Glomerular visceral epithelial cell (primary cell): ENCODE measurements at regions not wholly inside any gene's neighbourhood (a gene's known extent, or its start where the extent isn't known, plus 50 kb on each side); places are given as distances from the start of the nearest gene placed in this dataset.
"Not testable (repeated sequence)": the region's sequence is repeated elsewhere in the genome, so short reads cannot be mapped to it uniquely, and the experiment has no call there.

ENCODE experiments used
- DNase-seq: peaks from one replicate; pipeline ENCODE4 v3.0.0-alpha.2; 2016; ENCODE audit errors: extremely low spot score

DNA sequence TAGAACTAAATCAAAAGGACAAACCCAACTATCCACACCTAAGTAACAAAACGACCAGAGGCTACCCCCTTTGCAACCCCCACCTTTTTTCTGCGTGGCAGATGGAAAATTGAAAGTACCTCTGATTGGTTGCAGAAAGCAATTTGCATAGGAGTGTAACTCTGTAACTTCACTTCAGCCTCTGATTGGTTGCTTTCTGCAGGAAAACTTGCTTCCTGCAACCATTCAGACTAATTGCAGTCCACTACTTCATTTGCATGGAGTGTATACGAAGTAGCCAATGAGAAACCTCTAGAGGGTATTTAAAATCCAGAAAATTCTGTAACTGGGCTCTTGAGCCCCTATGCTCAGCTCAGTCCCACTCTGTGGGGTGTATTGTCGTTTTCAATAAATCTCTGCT lies 129.1 kb upstream of the OLIG3 start:
- no peak for DNase-seq

DNA sequence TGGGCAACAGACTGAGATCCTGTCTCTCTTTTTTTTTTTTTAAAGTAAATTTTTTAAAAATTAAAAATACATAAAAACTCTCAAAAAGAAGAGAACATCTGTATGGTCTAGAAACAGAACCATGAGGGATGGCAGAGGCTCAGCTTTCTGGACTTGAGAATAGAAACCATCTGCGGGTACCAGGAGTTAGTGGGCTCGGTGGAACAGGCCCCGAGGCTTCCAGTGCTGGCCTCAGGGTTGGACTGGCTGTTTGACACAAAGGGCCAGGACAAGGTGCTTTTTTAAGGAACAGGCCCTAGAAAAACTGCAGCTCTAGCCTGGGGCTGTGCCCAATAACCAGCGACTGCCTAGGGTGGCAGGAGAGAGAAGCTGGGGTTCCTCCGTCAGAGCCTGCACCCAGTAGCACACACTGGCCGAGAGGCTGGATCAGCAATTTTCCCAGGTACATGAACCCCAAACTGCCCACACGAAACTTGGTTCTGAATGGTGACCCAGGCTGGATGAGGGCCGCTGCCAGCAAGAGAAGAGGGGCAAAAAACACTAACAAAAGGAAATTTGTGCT lies 131.0 kb upstream of the OLIG3 start:
- no peak for DNase-seq

DNA sequence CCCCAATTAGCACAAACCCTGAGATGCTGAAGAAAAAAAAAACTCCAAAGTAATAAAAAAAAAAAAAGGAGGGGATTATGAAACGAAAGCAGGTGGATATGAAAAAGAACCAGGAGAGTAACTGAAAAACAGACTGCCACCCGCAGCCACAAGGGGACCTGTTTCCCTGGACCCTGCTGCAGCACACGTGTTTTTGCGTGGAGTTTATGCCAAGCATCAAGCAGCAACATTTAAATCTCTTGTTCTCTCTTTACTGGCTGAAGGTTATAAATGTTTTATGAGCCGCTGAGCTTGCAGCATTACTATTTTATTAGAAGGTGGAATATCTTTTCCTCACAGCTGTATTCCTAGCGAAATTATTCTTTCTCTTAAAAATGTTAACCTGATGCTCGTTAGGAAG lies 131.6 kb upstream of the OLIG3 start:
- DNase-seq = no peak

DNA sequence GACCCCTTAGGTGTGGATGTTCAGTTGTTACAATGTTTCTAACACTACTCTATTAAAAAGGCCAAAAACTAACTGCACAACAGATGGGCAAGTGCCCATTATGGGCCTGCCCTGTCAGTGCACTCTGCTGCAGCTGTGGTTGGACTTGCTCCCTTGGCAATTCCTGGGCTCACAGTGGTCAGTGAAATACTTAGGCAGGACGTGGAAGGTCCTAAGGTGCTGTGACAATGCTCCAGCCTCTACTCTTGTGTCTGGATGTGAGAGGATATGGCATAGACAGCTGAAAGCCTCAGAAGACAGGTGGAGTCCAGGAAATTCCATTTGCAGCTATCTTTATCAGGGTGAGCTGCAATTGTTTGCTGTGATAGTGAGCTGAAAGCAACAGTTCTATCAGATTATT lies 136.5 kb upstream of the OLIG3 start:
- no peak for DNase-seq

DNA sequence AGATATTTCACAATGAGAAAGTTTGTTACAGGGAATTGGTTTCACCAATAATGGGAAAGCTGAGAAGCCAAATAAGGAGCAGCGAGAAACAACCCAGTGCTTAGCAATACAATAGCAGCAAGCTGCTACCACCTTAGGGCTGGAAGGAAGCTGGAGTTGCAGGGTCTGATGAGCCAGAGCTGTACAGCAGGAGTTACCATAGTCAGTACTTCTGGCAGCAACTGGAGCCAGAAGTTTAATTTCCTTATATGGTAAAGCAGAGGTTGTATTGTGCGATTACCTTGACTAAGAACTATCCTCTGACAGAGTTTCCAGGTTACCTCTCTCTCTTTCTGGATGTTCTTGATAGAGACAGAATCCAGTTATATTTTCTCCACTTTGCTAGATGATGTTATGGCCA lies 137.1 kb upstream of the OLIG3 start:
- no peak for DNase-seq

DNA sequence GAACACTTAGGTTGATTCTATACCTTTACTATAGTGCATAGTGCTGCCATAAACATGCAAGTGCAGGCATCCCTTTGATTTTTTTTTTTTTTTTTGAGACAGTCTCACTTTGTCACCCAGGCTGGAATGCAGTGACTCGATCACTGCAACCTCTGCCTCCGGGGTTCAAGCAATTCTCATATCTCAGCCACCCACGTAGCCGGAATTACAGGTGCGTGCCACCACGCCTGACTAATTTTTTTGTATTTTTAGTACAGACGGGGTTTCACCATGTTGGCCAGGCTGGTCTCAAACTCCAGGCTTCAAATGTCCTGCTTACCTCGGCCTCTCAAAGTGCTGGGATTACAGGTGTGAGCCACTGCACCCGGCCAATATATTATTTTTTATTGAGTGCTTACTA lies 140.0 kb upstream of the OLIG3 start:
- not testable (repeated sequence) for DNase-seq

DNA sequence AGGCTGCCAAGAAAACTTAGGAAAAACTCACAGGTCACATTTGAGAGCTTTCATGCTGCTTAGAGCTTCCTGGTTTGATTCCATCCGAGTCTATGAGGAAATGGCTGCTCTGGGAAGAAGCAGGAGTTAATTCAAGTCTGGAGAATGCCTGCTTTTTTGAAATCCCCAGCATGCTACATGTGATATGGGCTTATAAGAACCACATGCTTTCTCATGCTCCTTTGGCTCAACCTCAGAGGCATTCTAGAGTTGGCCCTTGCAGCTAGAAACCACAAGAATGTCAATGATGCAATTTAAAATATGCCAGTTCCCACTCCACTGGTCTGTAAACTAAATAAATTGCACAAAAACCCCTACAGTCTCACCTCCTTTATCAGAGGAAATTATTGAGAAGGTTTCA lies 142.9 kb upstream of the OLIG3 start:
- peak; percentile 95 for DNase-seq

DNA sequence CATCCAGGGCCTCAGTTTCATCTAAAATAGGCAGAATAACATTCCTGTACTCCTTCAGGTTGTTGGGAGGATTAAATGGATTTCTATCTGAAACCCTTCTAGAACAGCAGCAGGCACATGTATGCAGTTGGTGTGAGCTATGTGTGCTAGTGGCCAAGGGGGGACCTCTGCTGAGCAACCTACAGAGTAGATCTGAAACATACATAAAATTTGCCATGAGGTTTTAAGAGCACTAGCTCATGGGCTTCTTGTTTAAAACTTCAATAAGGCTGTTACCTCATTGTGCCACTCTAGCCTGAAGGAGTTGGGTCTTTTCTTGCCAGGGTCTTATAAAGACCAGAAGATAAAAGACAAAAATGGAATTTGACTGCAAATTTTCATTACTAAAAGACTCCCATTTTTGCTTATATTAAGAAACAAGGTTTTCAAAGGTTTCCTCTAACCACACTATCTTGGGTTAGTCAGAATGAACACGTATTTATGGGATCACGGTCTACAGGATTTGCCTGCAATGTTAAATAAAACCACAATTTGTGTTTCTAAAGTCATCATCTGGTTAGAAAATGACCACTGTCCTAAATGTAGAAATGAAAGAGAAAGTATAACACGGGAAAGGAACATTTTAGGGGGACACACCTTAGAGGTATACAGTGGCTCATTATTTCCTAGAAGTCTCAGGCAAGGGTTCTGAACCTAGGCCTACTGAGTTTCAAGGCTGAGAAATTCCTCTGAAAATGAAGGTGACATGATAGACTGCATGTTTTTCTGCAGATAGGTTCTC lies 144.9 kb upstream of the OLIG3 start:
- peak; percentile 53 for DNase-seq

DNA sequence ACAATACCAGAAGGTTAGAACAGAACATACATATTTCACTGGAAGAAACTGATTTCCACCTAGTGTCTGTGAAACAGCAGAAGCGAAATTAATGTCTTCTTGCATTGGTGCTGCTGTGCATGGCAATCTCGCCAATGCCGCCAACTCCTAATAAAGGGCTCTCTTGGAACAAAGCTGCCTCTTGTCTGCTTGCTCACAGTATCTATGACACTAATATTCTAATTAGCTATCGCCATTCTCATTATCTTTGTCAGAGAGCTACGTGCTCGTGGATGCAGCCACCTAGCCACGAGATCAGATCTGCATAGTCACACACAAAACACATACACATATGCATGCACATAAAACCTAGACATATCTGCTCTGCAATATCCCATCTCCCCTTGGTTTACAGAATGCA lies 145.9 kb upstream of the OLIG3 start:
- no peak for DNase-seq

DNA sequence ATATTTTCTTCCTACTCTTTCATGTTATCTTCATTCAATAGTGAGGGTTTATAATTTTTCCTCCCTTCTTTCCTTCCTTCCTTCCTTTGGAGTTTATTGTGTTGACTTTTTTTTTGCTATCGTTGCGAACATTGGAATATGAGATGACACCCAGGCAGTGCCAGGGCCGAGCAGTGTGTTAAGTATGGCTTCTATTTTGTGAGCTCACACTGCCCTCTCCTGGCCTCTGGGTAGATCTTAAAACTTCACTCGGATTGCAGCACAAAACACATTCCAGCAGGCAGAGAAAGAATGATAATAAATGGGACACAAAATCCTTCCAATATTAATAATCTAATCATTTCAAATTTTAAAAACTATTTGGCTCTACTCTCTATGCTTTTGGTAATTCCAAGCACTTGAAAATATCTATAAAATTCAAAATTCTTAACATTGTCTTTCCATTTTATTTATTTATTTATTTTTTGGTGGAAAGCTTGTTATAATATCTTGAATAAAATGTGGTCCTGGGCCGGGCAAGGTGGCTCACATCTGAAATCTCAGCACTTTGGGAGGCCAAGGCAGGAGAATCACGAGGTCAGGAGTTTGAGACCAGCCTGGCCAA lies 147.4 kb upstream of the OLIG3 start:
- DNase-seq = peak; percentile 73

DNA sequence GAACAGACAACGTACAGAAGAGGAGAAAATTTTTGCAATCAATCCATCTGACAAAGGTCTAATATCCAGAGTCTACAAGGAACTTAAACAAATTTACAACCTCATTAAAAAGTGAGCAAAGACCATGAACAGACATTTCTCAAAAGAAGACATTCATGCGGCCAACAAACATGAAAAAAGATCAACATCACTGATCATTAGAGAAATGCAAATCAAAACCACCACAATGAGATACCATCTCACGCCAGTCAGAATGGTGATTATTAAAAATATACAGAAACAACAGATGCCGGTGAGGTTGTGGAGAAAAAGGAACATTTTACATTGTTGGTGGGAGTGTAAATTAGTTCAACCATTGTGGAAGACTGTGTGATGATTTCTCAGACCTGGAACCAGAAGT lies 149.0 kb upstream of the OLIG3 start:
- not testable (repeated sequence) for DNase-seq

DNA sequence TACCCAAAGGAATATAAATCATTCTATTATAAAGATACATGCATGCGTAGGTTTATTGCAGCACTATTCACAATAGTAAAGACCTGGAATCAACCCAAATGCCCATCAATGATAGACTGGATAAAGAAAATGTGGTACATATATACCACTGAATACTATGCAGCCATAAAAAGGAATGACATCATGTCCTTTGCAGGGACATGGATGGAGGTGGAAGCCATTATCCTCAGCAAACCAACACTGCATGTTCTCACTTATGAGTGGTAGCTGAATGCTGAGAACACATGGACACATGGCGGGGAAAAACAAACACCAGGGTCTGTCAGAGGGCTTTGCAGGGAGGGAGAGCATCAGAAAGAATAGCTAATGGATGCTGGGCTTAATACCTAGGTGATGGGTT lies 149.4 kb upstream of the OLIG3 start:
- not testable (repeated sequence) for DNase-seq

DNA sequence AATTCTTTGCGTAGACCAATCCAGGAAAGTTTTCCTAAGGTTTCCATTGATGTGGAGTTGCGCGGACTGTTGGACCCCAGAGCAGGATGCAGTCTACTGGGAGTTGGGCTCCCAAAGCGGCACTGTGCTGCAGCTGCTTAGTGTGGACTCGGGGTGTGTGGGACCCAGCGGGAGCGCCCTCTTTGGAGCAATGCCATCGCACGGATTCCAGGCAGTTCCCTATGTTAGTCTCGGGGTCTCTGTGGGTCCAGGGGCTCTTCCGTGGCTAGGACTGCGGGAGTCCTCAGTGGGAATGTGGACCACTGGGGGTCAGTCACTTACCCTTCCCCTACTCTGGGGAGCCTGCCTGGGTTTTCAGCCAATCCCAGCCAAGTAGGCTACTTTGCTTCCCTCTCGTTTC lies 151.7 kb upstream of the OLIG3 start:
- no peak for DNase-seq

DNA sequence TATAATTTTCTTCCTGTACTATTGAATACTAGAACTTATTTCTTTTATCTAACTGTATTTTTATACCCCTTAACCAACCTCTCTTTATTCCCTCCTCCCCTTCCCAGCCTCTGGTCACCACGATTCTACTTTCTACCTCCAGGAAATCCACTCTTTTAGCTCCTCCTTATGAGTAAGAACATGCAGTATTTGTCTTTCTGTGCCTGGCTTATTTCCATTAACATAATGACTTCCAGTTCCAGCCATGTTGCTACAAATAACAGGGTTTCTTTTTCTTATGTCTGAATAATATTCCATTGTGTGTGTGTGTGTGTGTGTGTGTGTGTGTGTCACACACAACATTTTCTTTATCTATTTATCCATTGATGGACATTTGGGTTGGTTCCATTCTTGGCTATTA lies 152.3 kb upstream of the OLIG3 start:
- DNase-seq = no peak

DNA sequence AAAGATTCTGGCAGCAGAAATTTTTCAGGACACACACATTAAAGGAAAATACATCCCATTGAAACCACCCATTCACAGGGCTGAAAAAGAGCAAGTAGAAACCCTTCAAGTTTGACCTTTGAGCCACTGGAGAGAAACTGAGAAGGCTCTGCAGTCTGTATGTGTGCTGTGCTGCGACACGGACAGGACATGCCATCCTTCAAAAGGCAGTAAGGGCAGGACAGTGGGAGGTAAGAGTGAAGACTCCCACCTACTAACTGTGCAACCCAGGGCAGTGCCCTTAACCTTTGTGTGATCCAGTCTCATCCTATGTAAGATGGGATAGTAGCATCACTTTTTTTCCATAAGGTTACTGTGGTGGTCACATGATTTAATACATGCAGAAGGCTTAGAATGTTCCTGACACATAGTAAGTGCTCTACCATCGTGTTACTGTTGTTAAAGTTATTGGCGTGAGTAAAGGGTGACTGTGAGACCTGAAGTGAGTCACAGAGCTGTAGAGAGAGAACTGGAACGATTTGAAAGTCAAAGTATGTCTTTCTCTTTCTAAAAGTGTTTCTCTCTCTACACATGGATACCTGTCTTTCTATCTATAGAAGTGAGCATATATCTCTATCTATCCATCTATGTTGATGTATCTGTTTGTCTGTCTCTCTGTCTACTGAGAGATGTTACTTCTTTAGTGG lies 153.7 kb upstream of the OLIG3 start:
- no peak for DNase-seq

DNA sequence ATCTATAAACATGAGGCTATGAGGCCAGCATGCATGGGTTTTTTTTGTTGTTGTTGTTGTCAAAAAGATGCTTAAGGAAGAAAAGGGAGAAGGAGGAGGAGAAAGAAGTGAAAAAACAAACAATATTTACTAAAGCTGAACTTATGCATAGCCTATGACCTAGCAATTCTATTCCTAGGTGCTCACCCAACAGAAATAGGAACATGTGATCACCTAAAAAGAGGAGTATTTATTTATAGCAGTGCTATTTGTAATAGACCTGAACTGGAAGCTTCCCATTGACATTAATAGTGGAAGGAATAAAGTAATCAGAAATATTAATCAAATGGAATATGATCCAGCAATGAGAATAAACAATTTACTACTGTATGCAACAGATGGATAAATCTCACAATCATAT lies 156.5 kb upstream of the OLIG3 start:
- no peak for DNase-seq

DNA sequence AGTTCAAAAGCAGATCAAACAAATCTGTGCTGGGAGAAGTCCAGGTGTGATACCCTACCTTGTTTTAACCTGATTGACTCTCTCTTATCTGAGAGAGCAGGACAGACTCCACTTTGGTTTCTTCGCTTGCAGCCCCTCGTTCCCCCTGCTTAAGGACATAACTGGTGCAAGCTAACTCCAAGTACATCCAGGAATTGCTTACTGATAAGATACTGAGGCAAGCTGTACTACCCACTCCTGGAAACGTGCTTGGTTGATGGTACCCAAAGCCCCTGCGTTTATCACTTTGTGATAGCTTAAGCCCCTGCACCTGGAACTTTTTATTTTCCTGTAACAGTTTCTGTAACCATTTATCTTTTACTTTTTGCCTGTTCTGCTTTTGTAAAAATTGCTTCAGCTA lies 157.0 kb upstream of the OLIG3 start:
- no peak for DNase-seq

DNA sequence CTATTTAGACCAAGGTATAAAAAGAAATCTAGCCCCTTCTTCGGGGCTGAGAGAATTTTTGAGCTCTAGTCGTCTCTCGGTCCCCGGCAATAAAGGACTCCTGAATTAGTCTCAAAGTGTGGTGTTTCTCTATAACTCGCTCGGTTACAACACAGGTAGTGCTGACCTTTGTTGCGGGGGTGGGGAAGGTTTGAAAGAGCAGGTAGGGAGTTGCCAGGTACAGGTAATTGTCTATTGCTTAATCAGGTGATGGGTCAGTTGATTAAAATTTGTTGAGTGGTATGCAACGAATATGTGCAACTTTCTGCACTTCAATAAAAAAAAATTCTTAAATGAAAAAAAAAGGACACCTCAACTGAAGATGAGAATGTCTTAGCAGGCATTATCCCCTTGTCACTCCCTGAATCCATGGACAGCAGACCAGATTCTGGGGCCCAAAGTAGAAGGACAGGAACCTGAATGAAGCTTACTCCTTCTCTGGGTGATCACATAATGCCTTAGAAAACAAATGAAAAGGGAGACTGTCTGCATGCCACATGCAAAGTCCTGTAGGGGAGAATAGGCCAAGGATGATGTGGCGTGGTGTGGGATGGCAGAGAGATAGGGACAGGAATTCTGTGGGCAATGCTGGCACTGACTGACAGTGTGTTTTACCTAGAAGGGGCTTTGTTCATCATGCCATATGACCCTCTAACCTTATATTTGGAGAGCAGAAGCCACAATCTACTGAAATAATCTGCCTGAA lies 157.6 kb upstream of the OLIG3 start:
- no peak for DNase-seq

DNA sequence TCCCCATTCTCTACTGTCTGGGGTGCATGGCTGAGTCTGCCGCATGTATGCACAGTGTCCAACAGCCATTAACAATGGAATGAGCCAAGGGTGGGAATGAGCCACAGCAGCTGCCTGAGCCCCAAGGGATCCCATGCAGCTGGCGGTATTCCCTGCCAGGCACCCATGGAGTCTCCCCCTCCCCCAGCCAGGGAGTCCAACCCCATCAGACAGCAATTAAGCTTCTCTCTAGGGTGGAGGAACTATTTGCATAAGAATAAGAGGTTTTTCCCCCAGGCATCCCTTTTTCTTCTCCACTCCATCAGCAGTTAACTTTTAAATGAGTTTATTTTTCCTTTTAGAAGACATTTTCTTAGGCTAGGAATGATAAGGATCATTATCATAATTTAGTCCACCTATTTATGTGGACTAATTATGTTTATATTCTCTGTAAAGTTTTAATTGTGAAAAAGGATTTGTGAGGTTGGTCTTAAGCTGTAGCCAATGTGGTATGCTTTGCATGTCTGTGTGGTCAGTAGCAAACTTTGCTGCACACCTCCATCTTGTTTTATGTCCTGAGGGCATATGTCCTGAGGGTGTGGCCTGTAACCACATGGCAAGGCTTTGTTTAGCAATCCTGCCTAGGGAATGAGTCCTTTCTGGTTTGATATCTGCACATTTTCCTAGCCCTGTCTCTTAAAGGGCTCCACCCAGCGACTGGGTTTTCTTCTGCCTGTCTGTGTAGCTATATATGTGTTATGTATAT lies 158.9 kb upstream of the OLIG3 start:
- DNase-seq = no peak

DNA sequence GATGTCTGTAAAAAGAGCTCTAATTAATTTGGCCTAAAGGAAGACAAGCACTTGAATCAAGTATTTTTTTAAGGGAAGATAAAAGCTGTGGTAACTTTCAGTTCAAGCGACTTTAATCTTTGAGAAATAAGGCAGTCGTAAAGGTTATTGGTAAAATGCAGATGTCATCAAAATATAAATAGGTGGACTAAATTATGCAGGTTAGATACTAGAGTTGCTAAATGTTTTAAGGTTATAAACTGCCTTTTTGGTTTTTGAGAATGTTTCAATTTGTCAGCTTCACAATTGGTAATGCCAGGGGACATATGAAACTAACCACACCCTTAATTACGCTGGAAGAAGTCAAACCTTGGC lies 159.5 kb upstream of the OLIG3 start:
- no peak for DNase-seq

DNA sequence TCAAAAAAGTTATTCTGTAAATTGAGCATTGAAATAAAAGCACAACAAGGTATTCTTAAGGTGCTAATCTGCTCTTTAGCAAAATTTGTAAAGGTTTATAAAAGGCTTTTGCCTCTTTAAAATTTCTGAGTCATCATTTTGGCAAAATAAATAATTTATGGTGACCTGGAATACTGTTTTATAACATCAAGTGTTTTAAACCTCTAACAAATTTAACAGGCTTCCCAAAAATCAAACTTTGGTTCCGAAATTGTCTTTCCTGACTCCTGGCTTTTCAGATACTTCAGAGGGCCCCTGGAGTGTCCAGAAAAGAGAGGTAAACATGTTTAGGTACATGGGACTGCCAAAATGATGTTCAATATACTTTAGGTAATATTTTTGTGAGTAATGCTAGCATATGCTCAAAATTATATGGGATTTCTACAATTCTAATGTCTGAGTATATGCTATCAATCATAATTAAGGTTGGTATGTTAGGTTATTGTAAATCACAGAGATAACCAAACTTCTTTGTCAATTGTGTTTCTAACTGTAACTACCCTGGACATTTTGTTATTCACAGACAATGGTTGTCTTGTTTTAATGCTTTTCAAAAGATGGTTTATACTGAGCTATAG lies 160.3 kb upstream of the OLIG3 start:
- DNase-seq = no peak
